HL-60/S4 (cell line): ENCODE measurements at regions not wholly inside any gene's neighbourhood (a gene's known extent, or its start where the extent isn't known, plus 50 kb on each side); places are given as distances from the start of the nearest gene placed in this dataset.

ENCODE experiments used
- in situ Hi-C: fragments of 300-500 bp; cut with MboI; formaldehyde crosslinking; loops from 2 replicates; pipeline ENCODE4 v1.14.3; 2022; ENCODE audit warnings: low sequenced_read_pairs

- in situ Hi-C loops: no loop called here
Observed at GRCh38 chr20:22438346-22438745, 146.0 kb downstream of the FOXA2 start.

- in situ Hi-C loops: no loop called here
Observed at GRCh38 chr20:22437354-22437753, 147.0 kb downstream of the FOXA2 start.

- in situ Hi-C loops: no loop called here
Observed at GRCh38 chr20:22431419-22431818, 153.0 kb downstream of the FOXA2 start.

GRCh38 chr20:22430746-22431168 is 153.6 kb downstream of the FOXA2 start:
- in situ Hi-C loops: no loop called here

- in situ Hi-C loops: no loop called here
Observed at GRCh38 chr20:22430154-22430745, 154.1 kb downstream of the FOXA2 start.

GRCh38 chr20:22429175-22430153 is 154.9 kb downstream of the FOXA2 start:
- in situ Hi-C loops: no loop called here

- in situ Hi-C loops: no loop called here
Observed at GRCh38 chr20:22428051-22428450, 156.3 kb downstream of the FOXA2 start.

GRCh38 chr20:22426772-22427171 is 157.6 kb downstream of the FOXA2 start:
- in situ Hi-C loops: no loop called here

GRCh38 chr20:22425344-22426295 is 158.8 kb downstream of the FOXA2 start:
- in situ Hi-C loops: no loop called here

GRCh38 chr20:22423190-22423832 is 161.1 kb downstream of the FOXA2 start:
- in situ Hi-C loops: no loop called here

GRCh38 chr20:22420116-22420598 is 164.2 kb downstream of the FOXA2 start:
- in situ Hi-C loops: no loop called here

GRCh38 chr20:22418738-22419137 is 165.6 kb downstream of the FOXA2 start:
- in situ Hi-C loops: no loop called here

GRCh38 chr20:22414305-22414742 is 170.0 kb downstream of the FOXA2 start:
- in situ Hi-C loops: no loop called here

- in situ Hi-C loops: no loop called here
Observed at GRCh38 chr20:22412977-22413868, 171.1 kb downstream of the FOXA2 start.

GRCh38 chr20:22411627-22412450 is 172.5 kb downstream of the FOXA2 start:
- in situ Hi-C loops: no loop called here

GRCh38 chr20:22411286-22411626 is 173.1 kb downstream of the FOXA2 start:
- in situ Hi-C loops: no loop called here

- in situ Hi-C loops: no loop called here
Observed at GRCh38 chr20:22410556-22411130, 173.7 kb downstream of the FOXA2 start.
